Skeletal muscle satellite cell (primary cell): ENCODE measurements at regions not wholly inside any gene's neighbourhood (a gene's known extent, or its start where the extent isn't known, plus 50 kb on each side); places are given as distances from the start of the nearest gene placed in this dataset.

ENCODE experiments used
- H3K27me3 ChIP-seq: 2 replicates; pipeline ENCODE4 v1.7.0; 2013; ENCODE audit warnings: low read length; ENCODE audit not compliant: control insufficient read depth, insufficient read depth
- H3K36me3 ChIP-seq: 2 replicates; pipeline ENCODE4 v1.7.0; 2013; ENCODE audit warnings: mild to moderate bottlenecking, control low read depth, low read length; ENCODE audit not compliant: insufficient read depth
- H3K4me1 ChIP-seq: 2 replicates; pipeline ENCODE4 v1.7.0; 2013; ENCODE audit warnings: low read length; ENCODE audit not compliant: control insufficient read depth, insufficient read depth
- H3K4me2 ChIP-seq: 2 replicates; pipeline ENCODE4 v1.7.0; 2013; ENCODE audit warnings: mild to moderate bottlenecking, low read length
- H3K4me3 ChIP-seq: 2 replicates; pipeline ENCODE4 v1.7.0; 2013; ENCODE audit warnings: low read length
- H3K9ac ChIP-seq: 2 replicates; pipeline ENCODE4 v1.7.0; 2013; ENCODE audit warnings: mild to moderate bottlenecking, low read depth, low read length, moderate library complexity
- H3K9me3 ChIP-seq: replicated peaks from 2 replicates; pipeline ENCODE4 v1.7.0; 2013; ENCODE audit warnings: mild to moderate bottlenecking, control low read depth, low read length

DNA sequence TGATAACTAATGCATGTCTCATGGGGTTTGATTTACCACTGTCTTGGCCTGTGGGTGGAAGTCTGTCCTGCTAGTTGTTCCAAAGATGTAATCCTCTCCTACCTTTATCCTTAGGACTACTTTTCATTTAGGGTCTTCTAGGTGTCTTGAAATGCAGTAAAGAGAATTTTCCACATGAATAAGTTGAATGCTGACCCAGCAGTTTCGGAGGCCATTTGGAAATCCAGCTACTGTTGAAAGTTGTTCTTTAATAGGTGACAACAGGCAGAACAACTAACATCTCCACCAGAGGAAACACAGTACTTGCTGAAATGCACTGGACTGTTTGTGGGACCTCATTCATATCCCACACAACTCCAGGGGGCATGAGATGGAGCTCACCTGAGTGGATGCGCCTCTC, 478.1 kb downstream of the BTBD3 start:
- no peaks in the 10 kb centered on the region for H3K9me3 ChIP-seq
- no peaks in the 10 kb centered on the region for H3K27me3 ChIP-seq
- H3K4me3 ChIP-seq, result no peak overlapping the region
- H3K4me2 ChIP-seq, result no peak overlapping the region
- H3K4me1 ChIP-seq, result no peaks in the 10 kb centered on the region
- H3K36me3 ChIP-seq, result no peaks in the 10 kb centered on the region
- H3K9ac ChIP-seq, result no peak overlapping the region

DNA sequence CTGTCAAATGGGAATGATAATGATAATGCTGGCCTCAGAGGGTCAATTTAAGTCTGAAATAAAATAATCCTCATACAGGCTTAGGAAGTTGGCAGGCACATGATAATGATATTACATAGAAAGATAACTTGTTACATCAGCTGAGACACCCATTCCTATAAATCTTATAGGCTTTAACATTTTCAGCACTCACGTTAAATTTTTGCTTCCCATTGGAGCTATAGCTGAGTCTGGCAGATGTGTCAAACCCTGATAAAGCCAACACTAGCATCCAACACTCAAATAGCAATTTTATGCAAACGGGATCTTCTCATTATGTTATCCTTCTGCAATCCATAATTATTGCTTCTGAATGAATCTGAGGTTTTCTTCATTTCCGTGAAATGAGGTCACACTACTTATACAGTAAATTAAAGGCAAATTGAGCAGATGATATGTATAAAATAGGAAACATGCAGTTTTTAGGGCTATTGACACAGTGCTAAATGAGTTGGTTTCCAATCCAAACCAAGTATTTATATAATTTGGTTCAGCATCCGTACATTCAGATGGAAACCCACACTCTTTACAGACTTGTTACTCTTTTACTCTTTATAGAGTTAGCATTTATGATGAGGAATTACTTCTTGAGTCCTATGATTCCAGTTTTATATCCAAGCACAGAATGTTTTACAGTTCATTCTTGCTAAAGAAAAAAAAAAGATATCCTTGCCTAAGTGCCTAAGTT, 481.6 kb downstream of the BTBD3 start:
- Histone ChIP-seq H3K4me2 (no peak overlapping the region), H3K27me3 (no peaks in the 10 kb centered on the region), H3K9ac (no peak overlapping the region), H3K4me1 (no peaks in the 10 kb centered on the region), H3K36me3 (no peaks in the 10 kb centered on the region), H3K4me3 (no peak overlapping the region), H3K9me3 (no peaks in the 10 kb centered on the region)

DNA sequence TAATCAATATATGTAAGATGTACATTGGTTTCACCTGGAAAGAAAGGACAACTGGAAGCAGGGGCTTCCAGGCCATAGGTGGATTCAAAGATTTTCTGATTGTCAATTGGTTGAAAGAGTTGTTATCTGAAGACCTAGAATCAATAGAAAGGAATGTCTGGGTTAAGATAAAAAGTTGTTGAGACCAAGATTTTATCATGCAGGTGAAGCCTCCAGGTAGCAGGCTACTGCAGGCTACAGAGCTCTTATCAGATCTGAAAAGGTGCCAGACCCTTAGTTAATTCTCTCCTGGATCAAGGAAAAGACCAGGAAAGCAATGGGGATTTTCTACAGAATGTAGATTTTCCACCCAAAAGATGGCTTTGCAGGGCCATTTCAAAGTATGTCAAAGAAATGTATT, 487.2 kb downstream of the BTBD3 start:
- Histone ChIP-seq H3K27me3 (no peaks in the 10 kb centered on the region), H3K4me1 (no peaks in the 10 kb centered on the region), H3K36me3 (no peaks in the 10 kb centered on the region), H3K4me2 (no peak overlapping the region), H3K9ac (no peak overlapping the region), H3K4me3 (no peak overlapping the region), H3K9me3 (peaks cover 4% of the 10 kb centered on the region)

DNA sequence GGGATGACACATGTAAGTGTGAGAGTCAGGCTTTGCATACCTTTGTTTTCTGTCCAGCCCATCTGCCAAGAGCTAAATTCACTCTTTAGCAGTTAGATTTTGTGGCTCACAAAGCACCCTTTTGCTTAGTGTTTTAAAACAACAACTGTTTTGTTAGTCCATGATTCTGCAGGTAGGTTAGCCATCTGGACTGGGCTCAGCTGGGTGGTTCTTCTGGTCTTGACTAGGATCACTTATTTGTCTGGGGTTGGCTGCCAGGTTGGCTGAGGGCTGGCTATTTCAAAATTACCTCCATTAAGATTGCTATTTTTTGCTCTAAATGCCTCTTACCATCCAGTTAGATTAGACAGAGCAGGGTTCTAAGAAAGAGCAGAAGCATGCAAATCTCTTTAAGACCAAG, 489.3 kb downstream of the BTBD3 start:
- no peaks in the 10 kb centered on the region for H3K4me1 ChIP-seq
- H3K4me3 ChIP-seq, result no peak overlapping the region
- H3K9me3 ChIP-seq, result peaks cover 4% of the 10 kb centered on the region
- H3K9ac ChIP-seq, result no peak overlapping the region
- no peaks in the 10 kb centered on the region for H3K36me3 ChIP-seq
- H3K27me3 ChIP-seq, result no peaks in the 10 kb centered on the region
- no peak overlapping the region for H3K4me2 ChIP-seq

DNA sequence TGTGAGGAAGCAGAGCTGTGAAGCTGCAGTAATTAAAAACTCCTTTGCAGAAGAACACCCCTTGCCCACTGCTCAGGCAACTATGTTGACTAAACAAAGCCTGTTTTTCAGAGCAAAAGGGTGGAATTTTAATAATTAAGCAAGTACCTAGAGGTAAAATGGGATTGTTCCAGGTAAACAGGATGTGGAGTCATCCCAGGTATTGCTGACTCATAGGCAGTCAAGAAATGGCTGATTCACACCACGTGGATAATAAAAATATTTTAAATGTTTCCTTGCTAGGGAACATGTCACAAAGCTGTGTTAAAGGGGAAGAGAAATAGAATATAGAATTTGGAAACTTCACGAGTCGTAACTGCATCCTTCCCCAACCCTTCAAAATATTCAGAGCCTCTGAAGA, 491.8 kb downstream of the BTBD3 start:
- H3K9ac ChIP-seq, result no peak overlapping the region

DNA sequence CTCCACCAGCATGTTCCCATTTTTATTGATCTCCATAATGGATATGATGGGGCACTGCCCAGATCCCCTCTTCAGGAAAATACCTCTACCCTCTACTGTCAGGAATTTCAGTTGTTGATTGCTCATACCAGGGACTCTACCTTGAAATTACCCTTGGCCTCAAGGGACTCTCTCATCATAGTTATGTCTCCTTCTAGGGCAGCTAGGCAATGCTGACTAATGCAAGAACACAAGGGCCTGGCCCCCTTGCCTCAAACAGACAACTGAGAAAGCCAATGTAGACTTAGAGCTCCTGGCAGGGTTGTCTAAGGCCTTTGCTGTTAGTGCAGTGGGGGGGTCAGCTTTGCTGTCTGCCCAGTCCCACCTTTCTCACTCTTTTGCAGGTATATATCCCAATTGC, 493.1 kb downstream of the BTBD3 start:
- Histone ChIP-seq H3K4me2 (no peak overlapping the region), H3K27me3 (no peaks in the 10 kb centered on the region), H3K9me3 (peaks cover 4% of the 10 kb centered on the region), H3K9ac (no peak overlapping the region), H3K4me1 (peaks cover 12% of the 10 kb centered on the region), H3K4me3 (no peak overlapping the region), H3K36me3 (no peaks in the 10 kb centered on the region)

More for the DNA sequence above, 491.8 kb downstream of the BTBD3 start:
- peaks cover 4% of the 10 kb centered on the region for H3K9me3 ChIP-seq
- H3K4me3 ChIP-seq, result no peak overlapping the region
- H3K4me1 ChIP-seq, result peaks cover 4% of the 10 kb centered on the region
- H3K36me3 ChIP-seq, result no peaks in the 10 kb centered on the region
- H3K27me3 ChIP-seq, result no peaks in the 10 kb centered on the region
- H3K4me2 ChIP-seq, result no peak overlapping the region

DNA sequence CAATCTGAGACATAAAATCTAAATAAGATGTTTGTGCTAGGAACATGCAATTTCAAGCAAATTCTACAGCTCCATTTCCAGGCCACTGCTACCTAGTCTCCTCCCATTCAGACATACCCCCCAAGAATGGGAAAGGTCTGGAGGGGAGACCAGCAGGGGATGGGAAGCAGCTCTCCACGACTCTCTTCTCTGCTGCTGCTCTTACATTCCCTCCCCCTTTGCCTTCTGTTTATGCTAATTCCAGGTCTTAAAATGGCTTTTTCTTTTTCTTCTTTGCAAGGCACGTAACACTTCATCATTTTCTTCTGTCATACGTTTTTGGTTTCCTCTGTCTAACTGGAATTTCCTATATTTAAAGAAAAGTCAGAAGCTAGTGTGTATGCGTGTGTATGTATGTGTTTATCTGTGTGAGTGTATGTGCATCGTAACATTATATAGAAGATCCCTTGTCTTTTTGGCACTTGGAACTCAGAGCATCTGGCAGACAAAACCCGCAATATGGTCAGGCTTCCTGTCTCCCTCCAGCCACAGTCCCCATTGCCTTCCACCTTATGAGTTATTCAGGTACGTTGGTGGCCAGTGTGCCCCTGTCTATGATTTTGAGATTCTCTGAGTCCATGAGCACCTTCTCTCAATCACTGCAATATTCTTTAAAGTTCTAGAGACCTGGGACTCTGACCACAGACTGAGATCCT, 493.7 kb downstream of the BTBD3 start:
- H3K4me2 ChIP-seq, result no peak overlapping the region
- no peak overlapping the region for H3K9ac ChIP-seq
- no peaks in the 10 kb centered on the region for H3K27me3 ChIP-seq
- H3K9me3 ChIP-seq, result peaks cover 4% of the 10 kb centered on the region
- no peak overlapping the region for H3K4me3 ChIP-seq
- H3K36me3 ChIP-seq, result no peaks in the 10 kb centered on the region
- H3K4me1 ChIP-seq, result peaks cover 12% of the 10 kb centered on the region

DNA sequence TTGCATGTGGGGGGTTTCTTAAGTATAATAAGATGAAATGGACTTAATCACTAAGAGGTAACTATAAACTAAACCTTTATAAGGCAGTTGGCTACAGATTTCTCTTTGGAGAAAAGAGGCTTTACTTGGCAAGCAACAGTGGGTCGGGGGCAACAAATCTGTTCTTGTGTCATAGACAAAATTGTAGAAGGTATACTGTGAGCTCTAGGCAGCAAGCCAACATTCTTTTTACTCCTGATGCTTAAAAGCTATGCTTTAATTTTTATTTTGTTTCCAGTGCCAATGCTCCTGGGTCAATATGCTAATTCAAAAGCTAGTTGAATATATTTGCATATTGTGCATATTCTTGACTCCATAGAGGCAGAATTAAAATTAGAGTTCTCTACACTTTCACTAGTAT, 495.4 kb downstream of the BTBD3 start:
- Histone ChIP-seq H3K4me2 (no peak overlapping the region), H3K27me3 (no peaks in the 10 kb centered on the region), H3K9me3 (peaks cover 4% of the 10 kb centered on the region), H3K36me3 (no peaks in the 10 kb centered on the region), H3K9ac (no peak overlapping the region), H3K4me1 (peaks cover 12% of the 10 kb centered on the region), H3K4me3 (no peak overlapping the region)

DNA sequence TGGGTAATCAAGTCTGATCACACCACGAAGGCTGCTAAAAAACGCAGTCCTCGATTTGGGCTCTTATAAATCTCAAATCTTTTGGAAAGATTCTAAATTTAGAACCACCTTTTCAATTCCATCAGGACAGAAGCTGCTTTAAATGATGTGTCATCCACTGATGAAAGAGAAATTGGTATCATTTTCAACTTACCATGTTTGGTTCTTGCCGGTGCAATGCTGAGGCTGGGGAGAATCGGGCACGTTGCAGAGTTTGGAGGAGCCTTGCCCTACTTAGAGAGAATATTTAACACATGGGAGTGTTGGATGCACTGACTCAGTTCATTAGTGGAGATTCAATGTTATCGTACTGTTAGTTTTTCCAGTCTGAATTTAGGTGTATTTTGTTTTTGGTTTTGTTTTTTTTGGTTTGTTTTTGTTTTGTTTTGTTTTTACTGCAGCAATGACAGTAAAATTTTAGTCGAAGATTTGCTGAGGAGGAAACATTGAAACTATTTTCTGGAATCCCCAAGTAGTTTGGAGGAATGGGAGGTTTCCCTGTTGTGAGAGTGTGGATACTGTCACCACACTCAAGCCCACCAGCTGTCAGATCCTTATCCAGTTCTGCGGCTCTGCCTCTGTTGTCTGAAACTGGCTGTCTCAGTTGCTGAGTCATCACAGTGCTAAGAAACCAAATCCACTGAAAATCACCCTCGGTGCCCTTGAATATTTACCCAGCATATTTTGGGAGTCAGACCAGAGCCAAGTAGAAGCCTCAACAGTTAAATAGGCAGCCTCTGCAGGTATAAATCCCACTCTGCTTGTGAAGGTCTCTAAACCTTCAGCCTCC, 497.0 kb downstream of the BTBD3 start:
- H3K9me3 ChIP-seq, result no peaks in the 10 kb centered on the region
- H3K9ac ChIP-seq, result no peak overlapping the region
- no peaks in the 10 kb centered on the region for H3K36me3 ChIP-seq
- H3K4me1 ChIP-seq, result peaks cover 12% of the 10 kb centered on the region
- no peaks in the 10 kb centered on the region for H3K27me3 ChIP-seq
- peak overlapping the region; percentile 27 for H3K4me3 ChIP-seq
- peak overlapping the region; percentile 68 for H3K4me2 ChIP-seq

DNA sequence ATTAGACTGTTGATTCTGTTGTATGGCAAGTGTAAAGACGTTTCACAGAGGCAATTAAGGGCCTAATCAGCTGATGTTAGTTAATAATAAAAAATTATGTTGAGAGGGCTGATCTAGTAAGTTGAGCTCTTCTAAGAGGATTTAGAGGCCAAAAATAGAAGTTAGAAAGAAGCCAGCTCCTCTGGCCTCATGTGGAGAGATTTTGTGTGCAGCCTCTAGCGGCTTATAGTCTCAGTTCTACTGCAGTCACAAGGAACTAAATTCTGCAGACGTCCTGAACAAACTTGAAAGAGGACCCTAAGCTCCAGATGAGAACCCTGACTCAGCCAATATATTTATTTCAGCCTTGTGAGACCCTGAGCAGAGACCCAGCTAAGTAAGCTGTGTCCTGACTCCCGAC, 498.6 kb downstream of the BTBD3 start:
- H3K4me2 ChIP-seq, result no peak overlapping the region
- no peaks in the 10 kb centered on the region for H3K9me3 ChIP-seq
- no peak overlapping the region for H3K9ac ChIP-seq
- H3K36me3 ChIP-seq, result no peaks in the 10 kb centered on the region
- no peak overlapping the region for H3K4me3 ChIP-seq
- H3K4me1 ChIP-seq, result peaks cover 12% of the 10 kb centered on the region
- H3K27me3 ChIP-seq, result no peaks in the 10 kb centered on the region

DNA sequence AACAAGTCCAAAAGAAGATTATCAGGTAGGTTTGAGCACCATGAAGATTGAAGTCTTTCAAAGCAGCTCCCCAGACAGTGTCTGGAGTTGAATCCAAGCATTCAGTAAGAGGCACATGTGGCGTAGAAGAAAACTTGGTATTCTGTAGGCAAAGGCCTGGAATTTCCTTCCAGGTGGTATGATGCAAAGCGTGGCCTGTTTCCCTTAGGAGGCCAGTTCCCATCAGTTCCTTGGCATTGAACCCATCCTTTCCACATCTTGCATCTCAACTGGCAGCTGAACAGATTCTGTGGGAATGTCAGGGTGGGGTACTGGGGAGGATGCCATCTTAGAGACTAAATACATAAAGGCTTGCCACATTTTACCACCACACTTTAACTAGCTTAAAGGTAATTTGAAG, 516.0 kb downstream of the BTBD3 start:
- no peak overlapping the region for H3K4me2 ChIP-seq
- no peaks in the 10 kb centered on the region for H3K27me3 ChIP-seq
- H3K4me3 ChIP-seq, result no peak overlapping the region
- peaks cover 14% of the 10 kb centered on the region for H3K4me1 ChIP-seq
- H3K9ac ChIP-seq, result no peak overlapping the region
- no peaks in the 10 kb centered on the region for H3K36me3 ChIP-seq
- H3K9me3 ChIP-seq, result no peaks in the 10 kb centered on the region
